Stimulated activated CD8-positive, alpha-beta memory T cell treated with anti-CD3 and anti-CD28 coated beads, Interleukin-7, amount 100 ng/mL, for 48 hours (primary cell): ENCODE measurements at regions not wholly inside any gene's neighbourhood (a gene's known extent, or its start where the extent isn't known, plus 50 kb on each side); places are given as distances from the start of the nearest gene placed in this dataset.

ENCODE experiments used
- DNase-seq, 2 donors: peaks; one replicate each; pipeline ENCODE4 v3.0.0-alpha.2; 2020; ENCODE audit warnings: low read depth in 1 of 2; ENCODE audit errors: extremely low read depth in 1 of 2

GRCh38 chr11:113584371-113584770 is 109.2 kb upstream of the DRD2 start:
- no peak for DNase-seq

- no peak for DNase-seq
These were observed 106.5 kb upstream of the DRD2 start for GRCh38 chr11:113581713-113582112.

GRCh38 chr11:113579292-113579940 is 104.2 kb upstream of the DRD2 start:
- DNase-seq: no peak

GRCh38 chr11:113578715-113579250 is 103.6 kb upstream of the DRD2 start:
- no peak for DNase-seq

GRCh38 chr11:113578033-113578380 is 102.8 kb upstream of the DRD2 start:
- no peak for DNase-seq

GRCh38 chr11:113577356-113578032 is 102.3 kb upstream of the DRD2 start:
- DNase-seq: no peak

- no peak for DNase-seq
These were observed 99.4 kb upstream of the DRD2 start for GRCh38 chr11:113574586-113574985.

- no peak for DNase-seq
These were observed 99.0 kb upstream of the DRD2 start for GRCh38 chr11:113574171-113574570.

GRCh38 chr11:113572136-113572735 is 97.0 kb upstream of the DRD2 start:
- no peak for DNase-seq

GRCh38 chr11:113571531-113571930 is 96.3 kb upstream of the DRD2 start:
- no peak for DNase-seq

- no peak for DNase-seq
These were observed 95.7 kb upstream of the DRD2 start for GRCh38 chr11:113570906-113571305.

GRCh38 chr11:113569391-113569790 is 94.2 kb upstream of the DRD2 start:
- no peak for DNase-seq

- DNase-seq: no peak
These were observed 93.4 kb upstream of the DRD2 start for GRCh38 chr11:113568566-113568965.

- no peak for DNase-seq
These were observed 92.8 kb upstream of the DRD2 start for GRCh38 chr11:113567867-113568544.

GRCh38 chr11:113567097-113567496 is 91.9 kb upstream of the DRD2 start:
- DNase-seq: no peak

GRCh38 chr11:113564527-113565130 is 89.4 kb upstream of the DRD2 start:
- DNase-seq: no peak

GRCh38 chr11:113563766-113564526 is 88.7 kb upstream of the DRD2 start:
- DNase-seq: no peak

GRCh38 chr11:113562981-113563461 is 87.8 kb upstream of the DRD2 start:
- DNase-seq: no peak

GRCh38 chr11:113562576-113562975 is 87.4 kb upstream of the DRD2 start:
- DNase-seq: no peak

GRCh38 chr11:113557926-113558325 is 82.7 kb upstream of the DRD2 start:
- DNase-seq: no peak
